HepG2 (cell line): ENCODE measurements at regions not wholly inside any gene's neighbourhood (a gene's known extent, or its start where the extent isn't known, plus 50 kb on each side); places are given as distances from the start of the nearest gene placed in this dataset.
A peak's percentile ranks its signal among the peaks of the same experiment; 100 is the strongest.

ENCODE experiments used
- EHMT2 ChIP-seq: fragments of 200-600 bp; sonication (generic); IDR thresholded peaks from 2 replicates; pipeline ENCODE4 v1.7.0; 2017; ENCODE audit warnings: antibody characterized with exemption, low read depth, low read length, borderline replicate concordance
- JUNB ChIP-seq: sonication (generic); formaldehyde crosslinking; IDR thresholded peaks from 2 replicates; pipeline ENCODE4 v1.8.0; 2022; ENCODE audit warnings: missing genetic modification reagents, mild to moderate bottlenecking, borderline replicate concordance
- KDM6A ChIP-seq: IDR thresholded peaks from 2 replicates; pipeline ENCODE4 v1.6.1; 2016; ENCODE audit warnings: low read depth
- NFRKB ChIP-seq: fragments of 450-650 bp; IDR thresholded peaks from 2 replicates; pipeline ENCODE4 v1.6.1; 2017
- PCBP1 ChIP-seq: fragments of 200-400 bp; formaldehyde crosslinking; IDR thresholded peaks from 2 replicates; pipeline ENCODE4 v1.6.1; 2017; ENCODE audit warnings: mild to moderate bottlenecking, low read depth, low read length, borderline replicate concordance
- SP4 ChIP-seq: sonication (generic); formaldehyde crosslinking; IDR thresholded peaks from 2 replicates; pipeline ENCODE4 v1.8.1; 2023; ENCODE audit warnings: mild to moderate bottlenecking, missing genetic modification reagents
- STAG1 ChIP-seq: sonication (generic); formaldehyde crosslinking; IDR thresholded peaks from 2 replicates; pipeline ENCODE4 v1.4.0; 2020; ENCODE audit warnings: missing genetic modification reagents
- TOPORS ChIP-seq: sonication (generic); formaldehyde crosslinking; IDR thresholded peaks from 2 replicates; pipeline ENCODE4 v1.8.0; 2023; ENCODE audit warnings: mild to moderate bottlenecking, missing genetic modification reagents
- WIZ ChIP-seq: sonication (generic); formaldehyde crosslinking; IDR thresholded peaks from 2 replicates; pipeline ENCODE4 v1.5.1; 2020; ENCODE audit warnings: mild to moderate bottlenecking, missing genetic modification reagents
- ZNF496 ChIP-seq: sonication (generic); formaldehyde crosslinking; IDR thresholded peaks from 2 replicates; pipeline ENCODE4 v1.8.1; 2023; ENCODE audit warnings: mild to moderate bottlenecking, moderate library complexity, missing genetic modification reagents; ENCODE audit not compliant: insufficient replicate concordance
- ZNF713 ChIP-seq: sonication (generic); formaldehyde crosslinking; IDR thresholded peaks from 2 replicates; pipeline ENCODE4 v1.4.0; 2020; ENCODE audit warnings: mild to moderate bottlenecking, missing genetic modification reagents
- ZNF782 ChIP-seq: sonication (generic); formaldehyde crosslinking; IDR thresholded peaks from 2 replicates; pipeline ENCODE4 v1.4.0; 2020; ENCODE audit warnings: missing genetic modification reagents, mild to moderate bottlenecking, borderline replicate concordance
- TF ChIP-seq, protein P1 (sequence below): sonication (generic); formaldehyde crosslinking; IDR thresholded peaks from 2 replicates; pipeline ENCODE4 v1.9.0; 2021; ENCODE audit warnings: mild to moderate bottlenecking, missing genetic modification reagents
- TF ChIP-seq, protein P2 (sequence below): sonication (generic); formaldehyde crosslinking; IDR thresholded peaks from 2 replicates; pipeline ENCODE4 v1.8.0; 2022; ENCODE audit warnings: missing genetic modification reagents, mild to moderate bottlenecking, inconsistent platforms, borderline replicate concordance
- TF ChIP-seq, protein P3 (sequence below): sonication (generic); formaldehyde crosslinking; IDR thresholded peaks from 2 replicates; pipeline ENCODE4 v1.4.0; 2020; ENCODE audit warnings: missing genetic modification reagents, borderline replicate concordance
- TF ChIP-seq, protein P4 (sequence below): sonication (generic); formaldehyde crosslinking; IDR thresholded peaks from 2 replicates; pipeline ENCODE4 v1.4.0; 2020; ENCODE audit warnings: missing genetic modification reagents

DNA sequence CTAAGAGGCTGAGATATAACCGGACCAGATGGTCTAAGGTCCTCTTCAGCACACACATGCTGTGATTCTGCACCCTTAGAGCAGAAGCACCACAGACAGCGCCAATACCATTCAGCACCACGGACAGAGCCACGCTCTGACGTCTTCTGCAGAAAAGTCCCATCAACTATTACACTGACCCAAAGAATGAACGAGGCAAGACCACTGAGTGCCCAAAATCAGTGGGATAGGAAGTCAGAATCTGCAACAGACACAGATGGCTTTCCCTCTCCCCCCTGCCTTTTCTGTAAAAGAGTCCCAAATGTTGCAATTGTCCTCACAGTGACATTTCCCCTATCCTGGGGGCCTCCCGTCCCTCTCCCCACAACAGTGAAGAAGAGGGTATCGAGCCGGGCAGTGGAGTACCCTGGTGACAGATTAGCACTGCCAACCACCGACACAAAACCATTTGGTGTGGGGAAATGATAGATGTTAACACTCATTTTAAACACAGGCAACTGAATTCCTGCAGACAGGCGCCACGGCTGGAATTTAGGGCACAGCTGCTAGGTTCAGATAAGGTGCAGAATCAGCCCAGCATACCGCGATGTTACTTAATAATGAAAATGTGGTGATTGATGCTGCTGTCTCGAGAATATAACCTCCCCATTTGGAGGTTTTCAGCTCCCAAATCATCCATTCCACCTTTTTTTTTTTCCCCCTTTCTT, 66.6 kb upstream of the CTNNBL1 start (continued):
- TF ChIP-seq, protein P1, sequence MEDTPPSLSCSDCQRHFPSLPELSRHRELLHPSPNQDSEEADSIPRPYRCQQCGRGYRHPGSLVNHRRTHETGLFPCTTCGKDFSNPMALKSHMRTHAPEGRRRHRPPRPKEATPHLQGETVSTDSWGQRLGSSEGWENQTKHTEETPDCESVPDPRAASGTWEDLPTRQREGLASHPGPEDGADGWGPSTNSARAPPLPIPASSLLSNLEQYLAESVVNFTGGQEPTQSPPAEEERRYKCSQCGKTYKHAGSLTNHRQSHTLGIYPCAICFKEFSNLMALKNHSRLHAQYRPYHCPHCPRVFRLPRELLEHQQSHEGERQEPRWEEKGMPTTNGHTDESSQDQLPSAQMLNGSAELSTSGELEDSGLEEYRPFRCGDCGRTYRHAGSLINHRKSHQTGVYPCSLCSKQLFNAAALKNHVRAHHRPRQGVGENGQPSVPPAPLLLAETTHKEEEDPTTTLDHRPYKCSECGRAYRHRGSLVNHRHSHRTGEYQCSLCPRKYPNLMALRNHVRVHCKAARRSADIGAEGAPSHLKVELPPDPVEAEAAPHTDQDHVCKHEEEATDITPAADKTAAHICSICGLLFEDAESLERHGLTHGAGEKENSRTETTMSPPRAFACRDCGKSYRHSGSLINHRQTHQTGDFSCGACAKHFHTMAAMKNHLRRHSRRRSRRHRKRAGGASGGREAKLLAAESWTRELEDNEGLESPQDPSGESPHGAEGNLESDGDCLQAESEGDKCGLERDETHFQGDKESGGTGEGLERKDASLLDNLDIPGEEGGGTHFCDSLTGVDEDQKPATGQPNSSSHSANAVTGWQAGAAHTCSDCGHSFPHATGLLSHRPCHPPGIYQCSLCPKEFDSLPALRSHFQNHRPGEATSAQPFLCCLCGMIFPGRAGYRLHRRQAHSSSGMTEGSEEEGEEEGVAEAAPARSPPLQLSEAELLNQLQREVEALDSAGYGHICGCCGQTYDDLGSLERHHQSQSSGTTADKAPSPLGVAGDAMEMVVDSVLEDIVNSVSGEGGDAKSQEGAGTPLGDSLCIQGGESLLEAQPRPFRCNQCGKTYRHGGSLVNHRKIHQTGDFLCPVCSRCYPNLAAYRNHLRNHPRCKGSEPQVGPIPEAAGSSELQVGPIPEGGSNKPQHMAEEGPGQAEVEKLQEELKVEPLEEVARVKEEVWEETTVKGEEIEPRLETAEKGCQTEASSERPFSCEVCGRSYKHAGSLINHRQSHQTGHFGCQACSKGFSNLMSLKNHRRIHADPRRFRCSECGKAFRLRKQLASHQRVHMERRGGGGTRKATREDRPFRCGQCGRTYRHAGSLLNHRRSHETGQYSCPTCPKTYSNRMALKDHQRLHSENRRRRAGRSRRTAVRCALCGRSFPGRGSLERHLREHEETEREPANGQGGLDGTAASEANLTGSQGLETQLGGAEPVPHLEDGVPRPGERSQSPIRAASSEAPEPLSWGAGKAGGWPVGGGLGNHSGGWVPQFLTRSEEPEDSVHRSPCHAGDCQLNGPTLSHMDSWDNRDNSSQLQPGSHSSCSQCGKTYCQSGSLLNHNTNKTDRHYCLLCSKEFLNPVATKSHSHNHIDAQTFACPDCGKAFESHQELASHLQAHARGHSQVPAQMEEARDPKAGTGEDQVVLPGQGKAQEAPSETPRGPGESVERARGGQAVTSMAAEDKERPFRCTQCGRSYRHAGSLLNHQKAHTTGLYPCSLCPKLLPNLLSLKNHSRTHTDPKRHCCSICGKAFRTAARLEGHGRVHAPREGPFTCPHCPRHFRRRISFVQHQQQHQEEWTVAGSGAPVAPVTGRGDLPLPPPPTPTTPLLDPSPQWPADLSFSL (CRISPR knock-in tag) = no peak; the same call in 1 of the 2 replicates
- TF ChIP-seq, protein P2, sequence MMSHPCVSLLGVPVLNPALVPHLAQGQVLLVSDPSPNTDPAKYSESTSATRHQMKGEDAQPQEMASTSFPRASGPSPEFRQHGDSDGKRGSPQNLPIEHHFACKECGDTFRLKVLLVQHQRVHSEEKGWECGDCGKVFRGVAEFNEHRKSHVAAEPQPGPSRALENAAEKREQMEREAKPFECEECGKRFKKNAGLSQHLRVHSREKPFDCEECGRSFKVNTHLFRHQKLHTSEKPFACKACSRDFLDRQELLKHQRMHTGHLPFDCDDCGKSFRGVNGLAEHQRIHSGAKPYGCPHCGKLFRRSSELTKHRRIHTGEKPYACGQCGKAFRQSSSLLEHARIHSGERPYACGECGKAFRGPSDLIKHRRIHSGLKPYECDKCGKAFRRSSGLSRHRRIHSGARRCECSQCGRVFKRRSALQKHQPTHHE = peak; percentile 98
- peak; percentile 87 for TF ChIP-seq JUNB (CRISPR knock-in tag)
- TF ChIP-seq, protein P3, sequence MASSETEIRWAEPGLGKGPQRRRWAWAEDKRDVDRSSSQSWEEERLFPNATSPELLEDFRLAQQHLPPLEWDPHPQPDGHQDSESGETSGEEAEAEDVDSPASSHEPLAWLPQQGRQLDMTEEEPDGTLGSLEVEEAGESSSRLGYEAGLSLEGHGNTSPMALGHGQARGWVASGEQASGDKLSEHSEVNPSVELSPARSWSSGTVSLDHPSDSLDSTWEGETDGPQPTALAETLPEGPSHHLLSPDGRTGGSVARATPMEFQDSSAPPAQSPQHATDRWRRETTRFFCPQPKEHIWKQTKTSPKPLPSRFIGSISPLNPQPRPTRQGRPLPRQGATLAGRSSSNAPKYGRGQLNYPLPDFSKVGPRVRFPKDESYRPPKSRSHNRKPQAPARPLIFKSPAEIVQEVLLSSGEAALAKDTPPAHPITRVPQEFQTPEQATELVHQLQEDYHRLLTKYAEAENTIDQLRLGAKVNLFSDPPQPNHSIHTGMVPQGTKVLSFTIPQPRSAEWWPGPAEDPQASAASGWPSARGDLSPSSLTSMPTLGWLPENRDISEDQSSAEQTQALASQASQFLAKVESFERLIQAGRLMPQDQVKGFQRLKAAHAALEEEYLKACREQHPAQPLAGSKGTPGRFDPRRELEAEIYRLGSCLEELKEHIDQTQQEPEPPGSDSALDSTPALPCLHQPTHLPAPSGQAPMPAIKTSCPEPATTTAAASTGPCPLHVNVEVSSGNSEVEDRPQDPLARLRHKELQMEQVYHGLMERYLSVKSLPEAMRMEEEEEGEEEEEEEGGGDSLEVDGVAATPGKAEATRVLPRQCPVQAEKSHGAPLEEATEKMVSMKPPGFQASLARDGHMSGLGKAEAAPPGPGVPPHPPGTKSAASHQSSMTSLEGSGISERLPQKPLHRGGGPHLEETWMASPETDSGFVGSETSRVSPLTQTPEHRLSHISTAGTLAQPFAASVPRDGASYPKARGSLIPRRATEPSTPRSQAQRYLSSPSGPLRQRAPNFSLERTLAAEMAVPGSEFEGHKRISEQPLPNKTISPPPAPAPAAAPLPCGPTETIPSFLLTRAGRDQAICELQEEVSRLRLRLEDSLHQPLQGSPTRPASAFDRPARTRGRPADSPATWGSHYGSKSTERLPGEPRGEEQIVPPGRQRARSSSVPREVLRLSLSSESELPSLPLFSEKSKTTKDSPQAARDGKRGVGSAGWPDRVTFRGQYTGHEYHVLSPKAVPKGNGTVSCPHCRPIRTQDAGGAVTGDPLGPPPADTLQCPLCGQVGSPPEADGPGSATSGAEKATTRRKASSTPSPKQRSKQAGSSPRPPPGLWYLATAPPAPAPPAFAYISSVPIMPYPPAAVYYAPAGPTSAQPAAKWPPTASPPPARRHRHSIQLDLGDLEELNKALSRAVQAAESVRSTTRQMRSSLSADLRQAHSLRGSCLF (CRISPR knock-in tag) = peak; percentile 99
- TF ChIP-seq KDM6A (CRISPR knock-in tag) = peak; percentile 77; the same call in 1 of the 2 replicates
- TF ChIP-seq ZNF496 (CRISPR knock-in tag) = peak; percentile 23
- peak; percentile 100 for TF ChIP-seq WIZ (CRISPR knock-in tag)
- TF ChIP-seq, protein P4, sequence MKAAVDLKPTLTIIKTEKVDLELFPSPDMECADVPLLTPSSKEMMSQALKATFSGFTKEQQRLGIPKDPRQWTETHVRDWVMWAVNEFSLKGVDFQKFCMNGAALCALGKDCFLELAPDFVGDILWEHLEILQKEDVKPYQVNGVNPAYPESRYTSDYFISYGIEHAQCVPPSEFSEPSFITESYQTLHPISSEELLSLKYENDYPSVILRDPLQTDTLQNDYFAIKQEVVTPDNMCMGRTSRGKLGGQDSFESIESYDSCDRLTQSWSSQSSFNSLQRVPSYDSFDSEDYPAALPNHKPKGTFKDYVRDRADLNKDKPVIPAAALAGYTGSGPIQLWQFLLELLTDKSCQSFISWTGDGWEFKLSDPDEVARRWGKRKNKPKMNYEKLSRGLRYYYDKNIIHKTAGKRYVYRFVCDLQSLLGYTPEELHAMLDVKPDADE (CRISPR knock-in tag) = peak; percentile 99
- peak; percentile 94 for TF ChIP-seq SP4
- no peak for TF ChIP-seq PCBP1
- TF ChIP-seq ZNF713 = no peak
- peak; percentile 45; the same call in 1 of the 2 replicates for TF ChIP-seq STAG1
- no peak for TF ChIP-seq NFRKB
- peak; percentile 99 for TF ChIP-seq ZNF782 (CRISPR knock-in tag)
- peak; percentile 99 for TF ChIP-seq TOPORS (CRISPR knock-in tag)
- peak; percentile 99 for TF ChIP-seq EHMT2
